Tongue (tissue), 2 donors: ENCODE measurements at regions not wholly inside any gene's neighbourhood (a gene's known extent, or its start where the extent isn't known, plus 50 kb on each side); places are given as distances from the start of the nearest gene placed in this dataset. TPM values are rescaled to one million over a fixed set of nuclear protein-coding genes. Genes with fewer than 3 reads are reported as not detected.

Experiments
- DNase-seq: peaks from one replicate; pipeline ENCODE4 v3.0.0-alpha.2; 2015
- small RNA-seq: library from RNA; depleted of rRNA; stranded (forward); fragments of <200 nt; gene quantifications from one replicate; pipeline ENCODE3, GENCODE V24; 2014; ENCODE audit warnings: low replicate concordance

DNA sequence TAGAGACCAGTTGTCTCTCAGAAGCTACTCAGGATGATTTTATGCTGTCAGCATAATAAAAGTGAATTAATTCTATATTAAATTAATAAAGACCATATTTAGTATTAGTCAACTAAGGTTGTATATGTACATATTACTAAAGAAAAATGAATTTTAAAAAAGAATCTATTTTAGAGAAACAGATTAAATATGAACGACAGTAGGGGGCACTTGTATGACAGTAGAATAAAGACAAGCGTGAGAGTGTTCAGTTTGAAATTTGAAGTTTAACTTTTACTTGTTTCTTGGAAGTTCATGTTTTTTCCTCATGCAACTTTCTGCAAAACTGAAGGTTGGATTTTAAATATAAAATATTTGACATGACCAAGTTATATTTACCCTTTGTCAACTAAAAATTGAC lies 67.9 kb upstream of the MACF1 start:
- DNase-seq: no peak

DNA sequence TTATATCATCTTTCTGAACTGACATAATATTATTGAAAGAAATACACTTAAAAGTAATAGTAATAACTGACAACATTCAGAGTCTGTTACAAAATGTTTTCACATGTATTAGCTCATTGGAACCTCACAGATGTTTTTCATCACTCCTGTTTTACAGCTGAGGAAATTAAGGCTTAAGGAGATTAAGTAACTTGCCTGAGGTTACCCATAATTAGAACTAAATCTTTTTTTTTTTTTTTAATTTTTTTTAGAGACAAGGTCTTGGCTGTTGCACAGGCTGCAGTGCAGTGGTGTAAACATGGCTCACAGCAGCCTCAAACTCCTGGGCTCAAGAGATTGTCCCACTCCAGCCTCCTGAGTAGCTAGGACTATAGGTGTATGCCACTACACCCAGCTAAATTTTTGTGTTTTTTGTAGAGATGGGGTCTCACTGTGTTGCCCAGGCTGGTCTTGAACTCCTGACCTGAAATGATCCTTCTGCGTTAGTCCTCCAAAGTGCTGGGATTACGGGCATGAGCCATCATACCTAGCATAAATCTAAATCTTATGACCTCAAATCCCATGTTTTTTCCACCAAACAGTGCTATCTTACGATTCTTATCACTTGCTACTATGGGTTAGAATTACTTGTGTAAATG lies 64.7 kb upstream of the MACF1 start:
- no peak for DNase-seq

DNA sequence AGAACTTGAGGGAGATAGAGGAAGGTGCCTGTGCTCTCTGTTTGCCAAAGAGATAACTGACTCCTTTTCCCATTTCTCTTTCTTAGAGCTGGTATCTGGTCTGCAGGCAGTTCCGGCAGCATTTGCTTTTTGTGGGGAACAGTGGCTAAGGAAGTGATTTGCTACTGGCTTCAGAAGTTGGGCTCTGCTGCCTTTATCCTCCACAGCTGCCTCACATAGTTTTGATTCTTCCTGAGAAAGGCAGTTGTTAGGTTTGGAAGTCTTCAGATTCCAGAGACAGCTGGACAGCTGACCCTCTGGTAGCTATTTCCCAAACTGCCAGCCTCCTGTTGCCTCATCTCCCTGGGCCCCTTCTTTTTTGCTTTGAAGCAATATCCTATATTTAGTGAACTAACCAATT lies 62.6 kb upstream of the MACF1 start:
- peak; percentile 80 for DNase-seq

DNA sequence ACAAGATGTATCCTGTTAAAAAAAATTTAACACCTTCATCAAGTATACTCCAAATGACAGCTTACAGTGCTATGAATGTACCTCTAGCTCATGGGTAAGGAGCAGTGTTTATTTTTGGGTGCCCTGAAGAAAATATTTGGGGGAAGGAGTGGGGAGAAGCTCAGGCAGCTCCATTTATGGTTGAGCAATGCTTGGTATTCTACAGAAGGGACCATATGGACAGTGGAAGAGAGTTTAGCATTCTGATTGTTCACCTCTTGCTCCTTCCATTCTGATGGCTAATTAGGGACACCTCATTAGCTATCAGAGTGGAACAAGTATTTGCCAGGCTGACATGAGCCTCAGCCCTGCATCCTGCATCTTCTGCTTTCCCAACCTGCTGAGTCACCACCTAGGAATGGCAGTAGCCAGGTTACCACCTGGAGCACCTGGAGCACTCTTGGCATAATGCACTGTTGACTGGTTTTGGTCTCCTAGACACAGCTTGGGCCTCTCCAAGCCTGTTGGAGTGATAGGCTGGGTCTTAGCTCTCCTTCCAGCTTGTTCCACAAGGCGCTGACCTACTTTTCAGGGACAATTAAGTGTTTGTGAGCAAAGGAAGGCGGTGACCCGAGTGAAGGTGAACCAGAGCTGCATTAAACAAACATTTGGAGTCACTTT lies 62.0 kb upstream of the MACF1 start:
- DNase-seq: peak; percentile 34

DNA sequence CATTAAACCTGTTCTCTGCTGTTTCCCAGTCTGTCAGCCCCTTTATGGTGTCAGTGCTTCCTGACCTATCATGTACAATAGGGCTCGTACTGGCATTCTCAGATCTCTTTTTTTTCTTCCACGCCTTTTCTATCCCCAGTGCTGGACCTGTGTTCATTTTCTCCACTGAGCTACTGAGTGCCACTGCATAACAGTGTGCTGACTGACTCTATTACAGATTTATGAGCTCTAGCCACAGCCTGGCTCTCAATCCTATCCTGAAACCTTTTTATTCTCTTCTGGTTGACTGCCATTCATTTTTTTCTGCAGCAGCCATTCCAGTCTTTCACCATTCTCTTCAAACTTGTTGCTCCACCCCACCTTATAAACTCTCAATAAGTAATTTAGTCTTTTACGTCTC lies 59.6 kb upstream of the MACF1 start:
- DNase-seq: no peak

DNA sequence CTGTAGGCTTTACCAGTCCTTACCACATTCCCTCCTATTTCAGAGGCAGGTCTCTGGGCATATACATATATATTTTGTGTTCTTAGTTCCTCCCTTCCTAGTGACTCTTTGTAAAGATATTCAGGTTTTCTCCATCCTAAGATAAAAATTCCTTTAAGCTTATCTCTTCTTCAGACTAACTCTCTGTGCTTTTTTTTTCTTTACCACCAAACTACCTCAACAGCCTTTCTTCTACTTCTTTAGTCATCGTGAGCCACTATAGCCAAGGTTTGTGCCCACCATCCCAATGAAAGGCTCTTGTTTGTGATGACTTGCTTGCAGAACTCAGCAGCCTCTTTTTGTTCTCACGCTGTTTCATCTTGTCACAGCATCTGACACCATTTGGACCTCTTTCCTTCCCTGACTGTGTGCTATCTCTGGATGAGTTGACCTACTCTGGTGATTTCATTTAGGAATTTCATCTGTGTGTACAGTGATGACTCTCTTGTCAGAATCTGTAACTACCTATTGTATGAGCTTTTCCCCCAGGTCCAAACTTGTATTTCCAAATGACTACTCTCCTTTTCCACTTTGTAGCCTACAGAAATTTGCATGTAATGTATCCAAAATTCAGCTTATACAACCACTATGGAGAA lies 59.0 kb upstream of the MACF1 start:
- no peak for DNase-seq

DNA sequence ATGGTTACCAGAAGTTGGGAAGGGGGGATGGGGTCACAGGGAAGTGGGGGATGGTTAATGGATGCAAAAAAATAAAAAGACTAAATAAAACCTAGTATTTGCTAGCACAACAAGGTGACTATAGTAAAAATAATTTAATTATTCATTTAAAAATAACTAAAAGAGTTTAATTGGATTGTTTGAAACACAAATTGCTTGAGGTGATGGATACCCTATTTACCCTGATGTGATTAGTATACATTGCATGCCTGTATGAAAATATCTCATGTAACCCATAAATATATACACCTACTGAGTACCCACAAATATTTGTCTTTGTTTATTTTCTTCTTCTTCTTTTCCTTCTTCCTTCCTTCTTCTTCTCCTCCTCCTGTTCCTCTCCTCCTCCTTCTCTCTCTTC lies 57.8 kb upstream of the MACF1 start:
- no peak for DNase-seq

DNA sequence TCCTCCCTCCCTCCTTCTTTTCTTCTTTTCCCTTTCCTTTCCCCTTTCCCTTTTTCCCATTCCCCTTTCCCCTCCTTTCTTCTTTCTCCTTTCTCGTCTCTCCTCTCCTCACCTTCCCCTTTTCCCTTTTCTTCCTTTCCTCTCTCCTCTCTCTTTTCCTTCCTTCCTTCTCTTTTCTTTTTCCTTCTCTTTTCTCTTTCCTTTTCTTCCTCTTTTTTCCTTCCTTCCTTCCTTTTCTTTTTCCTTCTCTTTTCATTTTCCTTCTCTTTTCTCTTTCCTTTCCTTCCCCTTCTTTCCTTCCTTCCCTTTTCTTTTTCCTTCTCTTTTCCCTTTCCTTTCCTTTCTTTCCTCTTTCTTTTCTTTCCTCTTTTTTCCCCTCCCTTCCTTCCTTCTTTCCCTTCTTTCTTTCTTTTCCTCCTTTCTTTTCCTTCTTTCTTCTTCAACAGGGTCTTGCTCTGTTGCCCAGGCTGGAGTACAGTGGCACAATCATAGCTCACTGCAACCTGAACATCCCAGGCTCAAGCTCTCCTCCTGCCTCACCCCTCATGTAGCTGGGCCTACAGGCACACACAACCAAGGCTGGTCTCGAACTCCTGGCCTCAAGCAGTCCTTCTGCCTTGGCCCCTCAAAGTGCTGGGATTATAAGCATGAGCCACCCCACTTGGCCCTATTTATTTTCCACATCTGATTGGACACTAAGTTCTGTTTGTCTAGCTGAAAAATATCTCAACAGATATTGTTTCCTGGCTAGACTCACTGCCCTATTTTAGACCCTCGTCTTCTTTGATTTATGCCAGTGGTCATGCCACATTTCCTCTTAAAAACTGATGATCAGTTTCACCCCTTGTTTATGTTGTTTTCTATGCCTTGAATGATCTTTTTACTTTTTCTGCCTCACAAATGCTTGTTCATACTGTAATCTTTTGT lies 57.1 kb upstream of the MACF1 start:
- DNase-seq: no peak

DNA sequence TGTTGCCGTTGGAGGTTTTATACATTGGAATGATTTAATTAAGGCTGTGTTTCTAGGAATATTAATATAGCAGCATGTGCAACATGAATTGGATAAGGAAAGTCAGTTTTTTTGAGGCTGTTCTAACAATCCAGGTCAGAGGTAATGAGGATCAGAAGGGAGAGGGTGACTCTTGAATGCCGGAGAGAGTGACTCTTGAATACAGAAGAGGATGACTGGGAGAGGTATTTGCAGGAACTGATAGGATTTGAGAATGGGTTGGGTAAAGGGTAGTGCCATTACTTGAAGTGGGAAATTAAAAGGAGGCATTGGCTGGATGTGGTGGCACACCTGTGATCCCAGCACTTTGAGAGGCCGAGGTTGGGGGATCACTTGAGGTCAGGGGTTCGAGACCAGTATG lies 55.6 kb upstream of the MACF1 start:
- no peak for DNase-seq

DNA sequence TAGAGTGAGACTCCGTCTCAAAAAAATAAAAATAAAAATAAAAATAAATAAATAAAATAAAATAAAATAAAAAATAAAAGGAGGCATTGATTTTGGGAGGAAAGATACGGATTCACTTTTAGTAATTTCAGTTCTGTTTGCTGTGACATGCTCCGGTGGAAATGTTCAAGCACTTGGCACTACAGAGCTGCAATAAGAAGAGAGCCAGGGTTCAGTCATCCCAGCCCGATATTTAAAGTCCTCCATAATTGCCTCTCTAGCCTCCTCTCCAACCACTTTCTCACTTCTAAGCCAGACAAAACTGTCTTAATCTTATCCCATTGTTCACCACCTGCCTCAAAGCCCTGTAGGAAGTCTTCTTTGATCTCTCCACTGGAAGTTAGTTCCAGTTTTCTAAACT lies 55.0 kb upstream of the MACF1 start:
- DNase-seq: no peak

DNA sequence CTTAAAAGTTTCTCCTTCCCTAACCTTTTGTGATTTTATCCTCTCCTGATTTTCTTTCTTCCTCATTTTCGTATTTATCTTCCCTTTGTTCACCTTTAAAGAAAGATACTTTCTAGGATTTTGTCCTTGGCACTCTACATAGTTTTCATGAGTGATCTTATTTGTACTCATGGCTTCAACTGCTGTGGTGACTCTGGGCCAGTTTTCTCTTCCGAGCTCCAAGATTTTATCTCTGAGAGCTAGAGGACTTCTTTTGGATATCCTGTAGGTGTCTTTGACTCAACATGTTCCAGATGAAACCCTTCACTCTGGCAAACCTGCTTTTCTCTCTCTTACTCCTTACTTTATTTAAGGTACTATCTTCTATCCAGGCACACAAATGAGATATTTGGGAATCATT lies 53.7 kb upstream of the MACF1 start:
- DNase-seq: no peak

DNA sequence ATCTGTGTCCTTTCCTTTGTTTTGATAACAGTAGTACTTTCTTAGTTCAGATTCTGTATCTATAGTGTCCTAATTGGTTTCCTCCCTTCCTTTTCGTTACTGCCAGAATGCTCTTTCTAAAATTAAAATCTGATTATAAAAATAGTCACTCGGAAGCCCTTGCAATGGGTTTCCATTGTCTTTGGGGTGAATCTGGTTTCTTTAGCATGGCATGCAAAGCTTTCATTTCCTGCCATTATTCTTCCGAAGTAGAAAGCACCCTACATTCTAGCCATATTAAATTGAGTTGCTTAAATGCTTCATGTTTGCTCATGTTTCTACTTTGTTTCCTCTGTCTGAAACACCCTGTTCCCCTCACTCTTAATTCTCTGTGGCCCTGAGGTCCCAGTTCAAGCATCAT lies 53.2 kb upstream of the MACF1 start:
- no peak for DNase-seq

DNA sequence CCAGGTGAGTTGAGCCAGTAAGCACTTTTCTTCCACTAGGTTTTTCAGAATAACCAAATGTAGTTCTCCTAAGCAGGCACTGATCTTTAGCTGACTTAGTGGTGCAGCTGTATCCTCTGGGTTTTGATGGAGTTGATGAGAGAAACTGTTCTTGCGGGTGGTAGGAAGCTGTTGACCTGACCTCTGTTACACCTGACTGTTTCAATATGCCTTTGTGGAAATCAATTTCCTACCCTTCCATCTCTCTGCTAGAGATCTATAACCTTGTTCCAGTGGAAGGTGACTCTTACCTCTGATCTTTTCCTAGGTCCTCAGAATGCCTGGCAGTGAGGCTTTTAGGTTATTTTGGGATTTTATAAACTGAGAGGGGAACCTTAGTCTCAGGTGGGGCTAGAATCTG lies 51.6 kb upstream of the MACF1 start:
- DNase-seq: no peak

DNA sequence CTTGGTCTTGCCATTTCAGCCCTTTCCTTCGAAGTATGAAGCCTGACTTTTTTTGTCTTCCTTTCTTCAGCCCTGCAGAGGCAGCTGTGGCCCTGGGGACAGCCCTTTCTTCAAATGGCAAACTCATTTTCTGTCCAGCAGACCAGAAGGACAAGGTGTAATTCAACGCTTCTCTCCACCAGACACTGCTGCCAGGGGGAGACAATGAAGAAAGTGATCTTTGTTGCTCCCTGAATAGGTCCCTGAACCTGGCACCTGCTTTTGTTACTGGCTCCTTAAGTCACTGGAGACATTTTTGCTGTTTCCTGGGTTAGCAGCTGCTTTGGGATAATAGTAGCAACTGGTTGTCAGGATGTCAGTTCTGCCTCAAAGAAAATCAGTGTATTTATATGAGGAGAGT lies 50.8 kb upstream of the MACF1 start:
- no peak for DNase-seq

DNA sequence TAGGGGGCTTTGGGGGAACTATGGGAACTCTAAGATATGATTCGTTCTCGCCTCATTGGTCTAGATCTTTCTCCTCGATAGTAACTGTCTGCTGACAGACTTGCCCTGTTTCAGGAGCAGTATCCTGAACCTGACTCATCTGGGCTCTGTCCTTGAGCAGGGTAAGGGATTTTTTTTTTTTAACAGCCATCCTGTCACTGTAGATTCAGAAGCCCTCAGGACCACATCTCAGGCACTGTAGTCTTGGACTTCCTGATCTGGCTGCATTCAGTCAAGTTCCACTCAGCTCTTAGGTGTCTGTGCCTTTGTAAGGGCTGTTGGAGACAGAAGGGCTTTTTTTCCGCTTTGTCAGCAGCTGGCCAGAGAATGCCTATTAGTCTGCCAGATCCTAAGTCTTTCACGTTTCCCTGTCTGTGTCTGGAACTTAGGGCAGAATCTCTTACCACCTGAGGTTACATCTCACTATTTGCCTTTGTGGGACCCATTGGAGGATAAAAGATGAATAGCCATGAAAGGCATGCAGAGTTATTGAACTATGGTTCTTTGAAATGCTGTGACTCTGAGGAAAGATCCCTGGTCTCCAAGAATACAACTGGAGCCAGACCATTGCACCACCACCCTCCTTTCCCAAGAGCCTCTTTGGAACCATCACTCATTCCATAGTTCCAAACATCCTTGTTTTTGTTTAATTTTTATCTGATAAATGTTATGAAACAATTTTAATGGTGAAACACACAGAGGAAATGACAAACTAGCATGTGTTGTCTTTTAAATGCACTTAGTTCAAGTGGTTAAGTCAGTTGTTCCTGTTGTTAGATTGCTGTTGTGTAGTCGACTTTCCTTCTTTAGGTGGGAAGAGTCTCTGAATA lies 49.7 kb upstream of the MACF1 start:
- peak; percentile 57 for DNase-seq

Small RNAs in the stretch of these regions (small RNA-seq; reads per million reads assigned to genes)
- not detected for gene RNA5SP44
- gene RNU6-608P: not detected
